Lower leg skin (tissue), 3 donors: ENCODE measurements at regions not wholly inside any gene's neighbourhood (a gene's known extent, or its start where the extent isn't known, plus 50 kb on each side); places are given as distances from the start of the nearest gene placed in this dataset.

Source experiments
- CTCF ChIP-seq, 3 donors: fragments of 450-650 bp; IDR thresholded peaks; one replicate each; pipeline ENCODE4 v1.5.1; 2016; ENCODE audit warnings: antibody characterized with exemption in 3 of 3, mild to moderate bottlenecking in 3 of 3, moderate library complexity in 2 of 3
- POLR2A ChIP-seq, 2 donors: fragments of 450-650 bp; IDR thresholded peaks; one replicate each; pipeline ENCODE4 v1.6.1; 2016 to 2017; ENCODE audit warnings: antibody characterized with exemption in 2 of 2, mild to moderate bottlenecking in 1 of 2, moderate library complexity in 1 of 2

- TF ChIP-seq CTCF (IDR thresholded peaks at IDR 0.05), result no peak
- no peak for TF ChIP-seq POLR2A (IDR thresholded peaks at IDR 0.05)
Measured at GRCh38 chr19:13619203-13619632, 112.9 kb upstream of the CACNA1A start.
